Loucy (cell line): ENCODE measurements at regions not wholly inside any gene's neighbourhood (a gene's known extent, or its start where the extent isn't known, plus 50 kb on each side); places are given as distances from the start of the nearest gene placed in this dataset.

Source experiments
- H2AFZ ChIP-seq: fragments of 200-600 bp; sonication (generic); 2 replicates; pipeline ENCODE4 v1.6.0; 2016; ENCODE audit warnings: antibody characterized with exemption, mild to moderate bottlenecking, low read length, moderate library complexity
- H3F3A ChIP-seq: fragments of 200-600 bp; 2 replicates; pipeline ENCODE4 v1.6.0; 2016; ENCODE audit warnings: antibody characterized with exemption, low read depth, mild to moderate bottlenecking
- H3K27me3 ChIP-seq: fragments of 200-600 bp; sonication (generic); 2 replicates; pipeline ENCODE4 v1.6.1; 2014; ENCODE audit warnings: low read length, mild to moderate bottlenecking; ENCODE audit not compliant: insufficient read depth, poor library complexity, severe bottlenecking
- H3K36me3 ChIP-seq: fragments of 200-600 bp; sonication (generic); 2 replicates; pipeline ENCODE4 v1.6.1; 2016; ENCODE audit warnings: low read length; ENCODE audit not compliant: insufficient read depth
- H3K4me1 ChIP-seq: fragments of 200-600 bp; sonication (generic); 2 replicates; pipeline ENCODE4 v1.5.1; 2014; ENCODE audit warnings: low read length, mild to moderate bottlenecking; ENCODE audit not compliant: insufficient read depth, poor library complexity, severe bottlenecking
- H3K4me2 ChIP-seq: fragments of 200-600 bp; sonication (generic); 2 replicates; pipeline ENCODE4 v1.6.0; 2014; ENCODE audit warnings: antibody characterized with exemption, low read length, low read depth, mild to moderate bottlenecking; ENCODE audit not compliant: poor library complexity, severe bottlenecking
- H3K4me3 ChIP-seq: fragments of 200-600 bp; sonication (generic); 2 replicates; pipeline ENCODE4 v1.5.1; 2014; ENCODE audit warnings: low read length, mild to moderate bottlenecking, mixed read lengths; ENCODE audit not compliant: poor library complexity, severe bottlenecking
- H3K79me2 ChIP-seq: fragments of 200-600 bp; sonication (generic); 2 replicates; pipeline ENCODE4 v1.6.1; 2014; ENCODE audit warnings: low read length; ENCODE audit not compliant: insufficient read depth
- H3K9ac ChIP-seq: fragments of 200-600 bp; sonication (generic); 2 replicates; pipeline ENCODE4 v1.6.0; 2014; ENCODE audit warnings: mild to moderate bottlenecking, low read depth, low read length, moderate library complexity; ENCODE audit not compliant: poor library complexity, severe bottlenecking
- H3K9me2 ChIP-seq: fragments of 200-600 bp; sonication (generic); replicated peaks from 2 replicates; pipeline ENCODE4 v1.6.1; 2016; ENCODE audit warnings: low read depth, low read length, mixed read lengths
- H3K9me3 ChIP-seq: fragments of 200-600 bp; sonication (generic); 2 replicates; pipeline ENCODE4 v1.6.1; 2014; ENCODE audit warnings: mild to moderate bottlenecking, antibody characterized with exemption, low read length, low read depth; ENCODE audit not compliant: insufficient read depth
- H4K20me1 ChIP-seq: fragments of 200-600 bp; sonication (generic); 2 replicates; pipeline ENCODE4 v1.6.0; 2014; ENCODE audit warnings: antibody characterized with exemption, low read length, mild to moderate bottlenecking; ENCODE audit not compliant: insufficient read depth, poor library complexity, severe bottlenecking
- CTCF ChIP-seq: fragments of 200-600 bp; sonication (generic); conservative IDR thresholded peaks from 2 replicates; pipeline ENCODE4 v1.5.1; 2014; ENCODE audit warnings: mild to moderate bottlenecking, antibody characterized with exemption, low read length
- EZH2phosphoT487 ChIP-seq: fragments of 200-600 bp; IDR thresholded peaks from 2 replicates; pipeline ENCODE4 v1.6.1; 2018; ENCODE audit warnings: antibody characterized with exemption, mild to moderate bottlenecking, moderate library complexity, borderline replicate concordance

- H3K4me3 ChIP-seq = no peak overlapping the region
- H3K9ac ChIP-seq = no peak overlapping the region
- H3K4me1 ChIP-seq = no peaks in the 10 kb centered on the region
- H2AFZ ChIP-seq = no peak overlapping the region
- H3K79me2 ChIP-seq = no peaks in the 10 kb centered on the region
- H3K9me2 ChIP-seq = no peaks in the 10 kb centered on the region
- no peaks in the 10 kb centered on the region for H3K9me3 ChIP-seq
- TF ChIP-seq EZH2phosphoT487 (no peak), CTCF (no peak)
- H3F3A ChIP-seq = no peaks in the 10 kb centered on the region
- H3K27me3 ChIP-seq = no peaks in the 10 kb centered on the region
- H3K4me2 ChIP-seq = no peak overlapping the region
- no peaks in the 10 kb centered on the region for H3K36me3 ChIP-seq
- H4K20me1 ChIP-seq = no peaks in the 10 kb centered on the region
Observed at GRCh38 chr7:98705626-98706025, 88.5 kb downstream of the NPTX2 start.

GRCh38 chr7:98707076-98707475 is 90.0 kb downstream of the NPTX2 start:
- H3K4me3 ChIP-seq = no peak overlapping the region
- no peaks in the 10 kb centered on the region for H3K79me2 ChIP-seq
- H3K9me2 ChIP-seq = no peaks in the 10 kb centered on the region
- no peak overlapping the region for H2AFZ ChIP-seq
- TF ChIP-seq EZH2phosphoT487 (no peak), CTCF (no peak)
- no peaks in the 10 kb centered on the region for H3K4me1 ChIP-seq
- H3K9ac ChIP-seq = no peak overlapping the region
- H3F3A ChIP-seq = no peaks in the 10 kb centered on the region
- no peak overlapping the region for H3K4me2 ChIP-seq
- H3K9me3 ChIP-seq = no peaks in the 10 kb centered on the region
- no peaks in the 10 kb centered on the region for H3K27me3 ChIP-seq
- H3K36me3 ChIP-seq = no peaks in the 10 kb centered on the region
- no peaks in the 10 kb centered on the region for H4K20me1 ChIP-seq

GRCh38 chr7:98711945-98712344 is 94.9 kb downstream of the NPTX2 start:
- no peaks in the 10 kb centered on the region for H4K20me1 ChIP-seq
- H3K36me3 ChIP-seq = no peaks in the 10 kb centered on the region
- no peaks in the 10 kb centered on the region for H3F3A ChIP-seq
- H3K4me2 ChIP-seq = no peak overlapping the region
- H3K4me1 ChIP-seq = no peaks in the 10 kb centered on the region
- H3K4me3 ChIP-seq = no peak overlapping the region
- no peaks in the 10 kb centered on the region for H3K9me2 ChIP-seq
- no peaks in the 10 kb centered on the region for H3K27me3 ChIP-seq
- no peak overlapping the region for H3K9ac ChIP-seq
- H3K79me2 ChIP-seq = no peaks in the 10 kb centered on the region
- no peaks in the 10 kb centered on the region for H3K9me3 ChIP-seq
- TF ChIP-seq CTCF (no peak), EZH2phosphoT487 (no peak)
- no peak overlapping the region for H2AFZ ChIP-seq
